VCaP (cell line): ENCODE measurements at regions not wholly inside any gene's neighbourhood (a gene's known extent, or its start where the extent isn't known, plus 50 kb on each side); places are given as distances from the start of the nearest gene placed in this dataset.
A peak's percentile ranks its signal among the peaks of the same experiment; 100 is the strongest.

Experiments used
- H3K27ac ChIP-seq: fragments of 450-650 bp; 2 replicates; pipeline ENCODE4 v1.5.1; 2017
- TF ChIP-seq, protein P1 (sequence below): fragments of 450-650 bp; conservative IDR thresholded peaks from 2 replicates; pipeline ENCODE4 v1.5.1; 2017; ENCODE audit warnings: mild to moderate bottlenecking, moderate library complexity

DNA sequence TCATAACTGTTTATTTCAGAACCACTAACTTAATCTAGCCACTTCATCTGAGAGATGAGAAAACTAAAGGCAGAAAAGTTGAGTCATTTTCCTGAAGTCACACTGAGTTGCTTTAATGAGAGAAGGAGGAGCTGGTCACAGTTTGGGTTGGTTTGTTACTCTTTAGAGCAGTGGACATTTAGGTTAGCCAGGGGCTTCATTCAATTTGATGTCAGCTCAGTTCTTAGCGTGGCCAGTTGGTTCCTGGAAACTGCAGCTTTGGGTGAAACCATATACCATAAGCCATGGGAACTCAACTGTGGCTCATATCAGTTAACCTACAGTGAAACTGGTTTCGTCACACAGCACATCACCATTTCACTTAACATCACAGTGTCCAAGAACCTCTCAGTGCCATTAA lies 59.2 kb upstream of the ADORA2B start:
- no peak overlapping the region for H3K27ac ChIP-seq
- TF ChIP-seq, protein P1, sequence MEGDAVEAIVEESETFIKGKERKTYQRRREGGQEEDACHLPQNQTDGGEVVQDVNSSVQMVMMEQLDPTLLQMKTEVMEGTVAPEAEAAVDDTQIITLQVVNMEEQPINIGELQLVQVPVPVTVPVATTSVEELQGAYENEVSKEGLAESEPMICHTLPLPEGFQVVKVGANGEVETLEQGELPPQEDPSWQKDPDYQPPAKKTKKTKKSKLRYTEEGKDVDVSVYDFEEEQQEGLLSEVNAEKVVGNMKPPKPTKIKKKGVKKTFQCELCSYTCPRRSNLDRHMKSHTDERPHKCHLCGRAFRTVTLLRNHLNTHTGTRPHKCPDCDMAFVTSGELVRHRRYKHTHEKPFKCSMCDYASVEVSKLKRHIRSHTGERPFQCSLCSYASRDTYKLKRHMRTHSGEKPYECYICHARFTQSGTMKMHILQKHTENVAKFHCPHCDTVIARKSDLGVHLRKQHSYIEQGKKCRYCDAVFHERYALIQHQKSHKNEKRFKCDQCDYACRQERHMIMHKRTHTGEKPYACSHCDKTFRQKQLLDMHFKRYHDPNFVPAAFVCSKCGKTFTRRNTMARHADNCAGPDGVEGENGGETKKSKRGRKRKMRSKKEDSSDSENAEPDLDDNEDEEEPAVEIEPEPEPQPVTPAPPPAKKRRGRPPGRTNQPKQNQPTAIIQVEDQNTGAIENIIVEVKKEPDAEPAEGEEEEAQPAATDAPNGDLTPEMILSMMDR: no peak

DNA sequence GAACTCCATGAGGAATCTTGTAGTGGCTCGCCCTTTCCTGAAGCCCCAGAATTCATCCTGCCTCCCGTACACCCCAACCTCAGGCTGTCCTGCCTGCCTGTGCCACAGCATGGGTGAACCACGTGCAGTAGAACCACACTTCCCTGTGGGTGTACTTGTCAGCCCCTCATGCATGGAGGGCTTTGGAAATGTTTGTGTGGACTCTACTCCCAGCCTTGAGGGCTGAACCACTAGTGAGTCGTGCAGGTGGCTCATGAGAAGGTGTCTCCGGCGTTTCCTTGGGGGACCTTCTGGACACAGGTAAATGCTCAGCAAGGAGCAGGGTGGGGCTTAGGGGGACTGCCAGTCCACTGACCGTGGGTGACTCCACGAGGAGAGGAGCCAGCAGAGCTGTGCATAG lies 58.7 kb upstream of the ADORA2B start:
- no peak overlapping the region for H3K27ac ChIP-seq
- TF ChIP-seq, protein P1: no peak

DNA sequence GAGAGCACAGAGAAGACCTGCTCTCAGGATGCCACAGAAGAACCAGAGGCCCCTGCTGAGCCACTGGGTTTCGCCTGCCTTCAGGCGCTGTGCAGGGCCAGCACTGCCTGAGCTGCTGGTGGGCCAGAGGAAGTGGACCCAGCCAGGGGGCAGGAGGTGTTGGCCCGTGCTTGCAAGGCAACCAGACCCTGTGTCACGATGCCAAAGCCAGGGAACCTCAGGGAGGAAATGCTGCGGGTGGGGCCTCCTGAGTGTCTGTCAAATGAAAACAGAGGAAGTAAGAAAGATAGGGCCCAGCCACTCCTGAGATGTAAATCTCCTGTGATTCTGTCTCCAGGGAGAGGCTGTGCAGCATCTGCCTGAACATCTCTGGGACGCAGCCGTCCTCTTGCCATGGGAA lies 58.1 kb upstream of the ADORA2B start:
- TF ChIP-seq, protein P1: no peak
- H3K27ac ChIP-seq: no peak overlapping the region

DNA sequence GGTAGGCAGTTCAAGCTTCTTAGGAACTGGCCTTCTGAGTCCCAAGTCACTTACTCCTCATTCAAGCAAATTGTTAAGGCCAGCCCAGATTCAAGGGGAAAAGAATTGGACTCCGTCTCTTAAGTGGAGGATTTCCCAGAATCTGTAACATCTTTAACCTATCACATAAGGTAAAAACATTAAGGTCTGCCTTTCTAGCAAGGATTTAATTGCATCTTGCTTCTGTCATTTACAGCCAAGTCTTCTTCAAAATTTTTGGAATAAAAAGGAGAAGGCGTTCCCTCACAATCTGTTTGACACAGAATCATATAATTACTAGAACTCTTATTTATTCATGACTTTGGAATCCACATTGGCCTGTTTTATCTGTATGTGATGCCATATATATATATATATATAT lies 56.5 kb upstream of the ADORA2B start:
- TF ChIP-seq, protein P1: no peak
- H3K27ac ChIP-seq: no peak overlapping the region

DNA sequence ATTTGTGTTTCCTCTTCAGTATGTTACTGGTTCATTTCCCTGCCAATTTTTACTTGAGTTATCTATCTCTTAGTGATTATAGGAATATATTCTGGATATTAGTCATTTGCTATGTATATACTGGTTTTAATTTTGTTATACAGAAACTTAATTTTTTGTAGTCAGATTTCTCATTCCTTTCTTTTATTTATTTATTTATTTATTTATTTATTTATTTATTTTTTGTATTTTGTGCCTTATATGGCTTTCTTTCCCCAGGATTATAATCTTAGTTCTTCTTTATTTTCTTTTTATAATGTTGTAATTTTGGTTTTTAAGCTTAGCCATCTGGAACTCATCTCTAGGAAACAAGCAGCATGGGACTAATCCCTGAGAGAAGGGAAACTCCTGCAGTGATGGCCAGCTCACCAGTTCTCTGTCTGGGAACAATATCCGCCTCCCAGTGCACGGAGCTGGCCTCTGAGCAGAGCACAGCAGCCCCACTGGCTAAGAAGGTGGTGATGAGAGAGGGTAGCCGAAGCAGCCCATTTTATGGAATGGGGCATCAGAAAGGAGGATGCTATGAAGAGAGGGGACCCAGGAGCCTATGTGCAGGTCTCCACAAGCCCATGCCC lies 54.5 kb upstream of the ADORA2B start:
- TF ChIP-seq, protein P1: no peak
- no peak overlapping the region for H3K27ac ChIP-seq

DNA sequence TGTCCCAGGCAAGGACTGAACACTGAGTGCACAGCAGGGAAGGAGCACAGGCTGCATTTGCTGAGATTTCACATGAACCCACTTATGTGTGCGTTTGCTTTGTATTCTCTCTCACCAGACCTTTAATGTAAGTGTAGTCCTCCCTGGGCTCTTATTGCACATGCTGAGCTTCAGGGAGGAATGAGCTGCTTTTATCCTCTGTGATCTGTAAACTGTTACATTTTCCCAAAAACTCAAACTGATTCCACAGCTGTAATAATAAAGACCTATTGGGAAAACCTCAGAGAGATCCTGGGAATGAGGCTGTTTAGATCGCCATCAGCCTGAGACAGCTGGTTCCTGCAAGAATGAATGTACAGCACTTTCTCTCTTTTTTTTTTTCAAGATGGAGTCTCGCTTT lies 53.6 kb upstream of the ADORA2B start:
- TF ChIP-seq, protein P1: no peak
- peak overlapping the region; percentile 82; the same call in 1 of the 2 replicates for H3K27ac ChIP-seq

DNA sequence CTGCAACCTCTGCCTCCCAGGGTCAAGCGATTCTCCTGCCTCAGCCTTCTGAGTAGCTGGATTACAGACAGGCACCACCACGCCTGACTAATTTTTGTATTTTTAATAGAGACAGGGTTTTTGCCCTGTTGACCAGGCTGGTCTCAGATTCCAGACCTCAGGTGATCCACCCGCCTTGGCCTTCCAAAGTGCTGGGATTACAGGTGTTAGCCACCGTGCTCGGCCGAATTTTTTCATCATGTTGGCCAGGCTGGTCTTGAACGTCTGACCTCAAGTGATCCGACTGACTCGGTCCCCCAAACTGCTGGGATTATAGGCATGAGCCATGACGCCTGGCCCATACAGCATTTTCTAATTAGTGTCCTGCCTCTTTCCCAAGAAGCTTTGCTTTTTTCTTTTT lies 52.7 kb upstream of the ADORA2B start:
- H3K27ac ChIP-seq: peak overlapping the region; percentile 82
- TF ChIP-seq, protein P1: no peak
